Thoracic aorta (tissue), 2 donors: ENCODE measurements at regions not wholly inside any gene's neighbourhood (a gene's known extent, or its start where the extent isn't known, plus 50 kb on each side); places are given as distances from the start of the nearest gene placed in this dataset.

Experiments used
- ATAC-seq: fragments of 150-250 bp; one replicate; pipeline ENCODE4 v1.8.0; 2017; ENCODE audit warnings: low read depth; ENCODE audit not compliant: insufficient number of reproducible peaks, low FRiP score
- DNase-seq: peaks from one replicate; pipeline ENCODE4 v3.0.0-alpha.2; 2020; ENCODE audit warnings: low spot score
- H3K27ac ChIP-seq, 2 donors: fragments of 200-600 bp; sonication (generic); 1 replicate in 1 of 2; 2 replicates in 1 of 2; pipeline ENCODE4 v1.5.1; 2016; ENCODE audit warnings: mild to moderate bottlenecking in 2 of 2, moderate library complexity in 2 of 2
- H3K27me3 ChIP-seq: fragments of 200-600 bp; sonication (generic); replicated peaks from 2 replicates; pipeline ENCODE4 v1.6.0; 2016; ENCODE audit warnings: mild to moderate bottlenecking; ENCODE audit not compliant: insufficient read depth
- H3K36me3 ChIP-seq: fragments of 200-600 bp; sonication (generic); one replicate; pipeline ENCODE4 v1.5.1; 2016
- H3K4me1 ChIP-seq, 2 donors: fragments of 200-600 bp; sonication (generic); 1 replicate in 1 of 2; 2 replicates in 1 of 2; pipeline versions ENCODE4 v1.5.1 to v1.6.0; 2016; ENCODE audit warnings: low read depth in 2 of 2, mild to moderate bottlenecking in 1 of 2; ENCODE audit not compliant: control insufficient read depth in 1 of 2
- H3K4me3 ChIP-seq: fragments of 200-600 bp; sonication (generic); 2 replicates; pipeline ENCODE4 v1.5.1; 2016; ENCODE audit warnings: mild to moderate bottlenecking
- H3K9me3 ChIP-seq: fragments of 200-600 bp; sonication (generic); 2 replicates; pipeline ENCODE4 v1.5.1; 2016
- CTCF ChIP-seq: fragments of 200-600 bp; sonication (generic); IDR thresholded peaks from one replicate; pipeline ENCODE4 v1.5.1; 2019; ENCODE audit warnings: antibody characterized with exemption

- DNase-seq (no peak), ATAC-seq (no peak)
- Histone ChIP-seq H3K9me3 (no peaks in the 10 kb centered on the region), H3K36me3 (no peaks in the 10 kb centered on the region), H3K27ac (no peak overlapping the region), H3K4me3 (no peak overlapping the region), H3K4me1 (peaks cover 4 to 12% of the 10 kb centered on the region in 2 donors), H3K27me3 (no peaks in the 10 kb centered on the region)
- TF ChIP-seq CTCF = no peak
Observed at GRCh38 chr2:111701798-111702118, 182.2 kb downstream of the ANAPC1 start.

GRCh38 chr2:111702119-111702803 is 181.7 kb downstream of the ANAPC1 start:
- peak; percentile 51 for TF ChIP-seq CTCF
- Histone ChIP-seq H3K27ac (no peak overlapping the region), H3K4me1 (peaks cover 4 to 12% of the 10 kb centered on the region in 2 donors), H3K36me3 (no peaks in the 10 kb centered on the region), H3K9me3 (no peaks in the 10 kb centered on the region), H3K27me3 (no peaks in the 10 kb centered on the region), H3K4me3 (no peak overlapping the region)
- ATAC-seq (no peak), DNase-seq (no peak)

GRCh38 chr2:111702804-111703196 is 181.2 kb downstream of the ANAPC1 start:
- no peak for TF ChIP-seq CTCF
- DNase-seq (no peak), ATAC-seq (no peak)
- Histone ChIP-seq H3K27ac (no peak overlapping the region), H3K36me3 (no peaks in the 10 kb centered on the region), H3K4me1 (peaks cover 4 to 12% of the 10 kb centered on the region in 2 donors), H3K9me3 (no peaks in the 10 kb centered on the region), H3K27me3 (no peaks in the 10 kb centered on the region), H3K4me3 (no peak overlapping the region)

- no peak for TF ChIP-seq CTCF
- no peaks in the 10 kb centered on the region for H3K36me3 ChIP-seq
- no peaks in the 10 kb centered on the region for H3K27me3 ChIP-seq
- no peak overlapping the region for H3K27ac ChIP-seq
- H3K4me1 ChIP-seq = peaks cover 0 to 9% of the 10 kb centered on the region in 2 donors
- no peak overlapping the region for H3K4me3 ChIP-seq
- DNase-seq (no peak), ATAC-seq (no peak)
- H3K9me3 ChIP-seq = no peaks in the 10 kb centered on the region
Observed at GRCh38 chr2:111703759-111704158, 180.2 kb downstream of the ANAPC1 start.

- Histone ChIP-seq H3K9me3 (no peaks in the 10 kb centered on the region), H3K4me1 (peaks cover 0 to 4% of the 10 kb centered on the region in 2 donors), H3K27me3 (no peaks in the 10 kb centered on the region), H3K4me3 (no peak overlapping the region), H3K27ac (no peak overlapping the region), H3K36me3 (no peaks in the 10 kb centered on the region)
- TF ChIP-seq CTCF = no peak
- ATAC-seq (no peak), DNase-seq (no peak)
Observed at GRCh38 chr2:111704246-111704645, 179.7 kb downstream of the ANAPC1 start.
